HG03565 (cell line): ENCODE measurements at regions not wholly inside any gene's neighbourhood (a gene's known extent, or its start where the extent isn't known, plus 50 kb on each side); places are given as distances from the start of the nearest gene placed in this dataset.
"Not testable (repeated sequence)": the region's sequence is repeated elsewhere in the genome, so short reads cannot be mapped to it uniquely, and the experiment has no call there.

Experiments
- ATAC-seq: cut with Tn5 transposase; IDR thresholded peaks from one replicate; pipeline ENCODE4 v1.9.1; 2021; ENCODE audit warnings: mild to moderate bottlenecking, moderate library complexity; ENCODE audit not compliant: unreplicated experiment

DNA sequence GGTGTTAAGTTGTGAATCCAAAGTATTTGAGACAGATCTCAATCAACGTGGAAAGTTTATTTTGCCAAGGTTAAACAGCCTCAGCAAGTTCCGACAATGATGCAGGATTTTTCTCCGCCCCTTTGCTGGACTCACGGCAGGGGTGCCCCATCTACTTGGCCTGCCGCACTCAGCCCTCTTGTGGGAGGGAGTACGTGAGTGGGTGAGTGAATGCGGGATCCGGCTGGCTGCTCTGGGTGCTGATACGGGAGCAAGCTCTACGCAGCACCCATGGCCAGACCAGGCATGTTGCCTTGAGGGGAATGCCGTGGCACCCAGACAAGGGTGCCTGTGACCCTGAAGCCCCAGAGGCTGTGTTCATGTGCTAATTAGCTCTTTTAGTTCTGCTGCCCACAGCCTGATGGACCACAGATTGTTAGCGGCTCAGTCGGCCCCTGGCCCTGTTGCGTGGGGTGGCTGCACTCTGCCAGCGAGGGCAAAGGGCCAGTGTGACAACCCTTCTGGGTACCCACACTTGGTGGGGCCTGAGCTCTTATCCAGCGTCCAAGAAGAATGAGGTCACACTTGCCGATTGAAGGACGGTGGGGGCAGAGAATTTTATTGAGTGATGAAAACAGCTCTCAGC, 81.2 kb upstream of the FAM153A start:
- ATAC-seq = not testable (repeated sequence)

DNA sequence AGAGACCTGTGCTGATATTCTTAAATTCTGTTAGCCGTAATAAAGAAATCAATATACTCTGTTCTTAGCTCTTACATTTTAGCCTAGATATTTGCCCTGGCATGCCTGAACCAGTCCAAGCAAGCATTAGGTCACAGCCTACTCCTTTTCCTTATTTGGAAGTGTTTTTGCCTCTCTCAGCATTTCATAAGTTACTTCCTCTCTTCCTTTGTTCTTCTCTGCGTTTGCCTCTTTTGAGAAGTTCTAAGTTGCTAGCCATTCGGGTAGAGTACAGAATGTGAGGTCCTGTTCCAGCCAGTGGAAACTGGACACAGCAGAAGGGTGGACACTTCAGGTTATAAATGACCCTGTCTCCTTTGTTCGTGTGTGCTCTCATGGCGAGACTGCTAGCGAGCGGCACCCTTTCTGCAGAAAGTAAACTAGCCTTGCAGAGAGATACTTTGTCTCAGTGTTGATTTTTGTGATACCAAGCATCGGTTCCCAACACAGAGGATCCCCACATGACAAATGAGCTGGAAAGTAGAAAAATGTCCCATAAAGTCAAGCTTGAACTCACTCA, 75.0 kb upstream of the FAM153A start:
- ATAC-seq = not testable (repeated sequence)

DNA sequence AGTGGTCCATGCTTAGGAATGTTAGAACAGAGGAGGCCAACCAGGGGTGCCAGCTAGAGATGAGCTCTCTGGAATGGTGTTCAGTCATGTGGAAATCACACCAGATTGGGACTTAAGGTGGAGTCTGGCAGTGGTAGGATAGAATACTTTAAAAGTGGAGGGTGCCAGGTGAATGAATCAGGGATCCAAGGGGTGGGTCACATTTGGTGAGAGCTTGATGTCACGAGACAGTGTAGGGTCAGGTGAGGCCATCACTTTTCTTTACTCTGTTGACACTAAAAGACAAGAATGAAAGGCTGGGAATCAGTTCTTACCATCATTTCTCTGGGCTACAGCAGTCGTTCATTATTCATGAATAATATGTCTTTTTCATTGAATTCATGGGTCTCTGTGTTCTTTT, 73.8 kb upstream of the FAM153A start:
- ATAC-seq = not testable (repeated sequence)

DNA sequence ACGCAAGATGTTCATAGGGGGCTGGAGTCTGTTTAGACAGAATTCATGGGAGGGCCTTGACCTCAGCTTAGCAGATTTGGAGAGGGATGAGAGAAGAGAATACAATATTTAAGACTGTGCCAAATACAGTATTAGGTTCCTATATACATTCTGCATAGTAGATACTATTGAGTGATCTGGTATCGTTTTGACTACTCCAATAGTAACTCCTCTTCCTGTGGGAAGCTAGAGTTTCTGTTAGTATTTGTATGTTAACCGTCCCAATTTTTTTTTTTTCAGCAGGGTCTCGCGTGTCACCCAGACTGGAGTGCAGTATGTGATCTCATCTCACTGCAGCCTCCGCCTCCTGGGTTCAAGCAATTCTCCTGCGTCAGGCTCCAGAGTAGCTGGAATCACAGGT, 65.2 kb upstream of the FAM153A start:
- ATAC-seq = not testable (repeated sequence)

DNA sequence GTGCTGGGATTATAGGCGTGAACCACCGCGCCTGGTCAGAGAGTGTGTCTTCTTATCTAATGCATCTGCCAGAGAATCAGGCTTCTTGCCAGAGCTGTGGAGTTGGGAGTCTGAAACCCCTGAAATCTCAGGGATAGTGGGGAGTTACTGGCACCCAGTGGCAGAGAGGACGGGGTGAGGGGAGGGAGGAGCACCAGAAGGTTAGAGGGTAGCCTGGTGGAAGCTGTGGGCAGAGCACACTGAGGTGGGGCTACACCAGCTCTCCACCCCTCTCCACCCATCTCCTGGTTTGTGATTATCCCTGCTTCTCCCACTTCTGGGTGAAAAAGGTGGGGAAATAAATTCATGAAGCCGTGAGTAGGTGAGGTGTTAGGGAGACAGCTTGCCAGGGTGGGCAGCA, 63.9 kb upstream of the FAM153A start:
- ATAC-seq = not testable (repeated sequence)

DNA sequence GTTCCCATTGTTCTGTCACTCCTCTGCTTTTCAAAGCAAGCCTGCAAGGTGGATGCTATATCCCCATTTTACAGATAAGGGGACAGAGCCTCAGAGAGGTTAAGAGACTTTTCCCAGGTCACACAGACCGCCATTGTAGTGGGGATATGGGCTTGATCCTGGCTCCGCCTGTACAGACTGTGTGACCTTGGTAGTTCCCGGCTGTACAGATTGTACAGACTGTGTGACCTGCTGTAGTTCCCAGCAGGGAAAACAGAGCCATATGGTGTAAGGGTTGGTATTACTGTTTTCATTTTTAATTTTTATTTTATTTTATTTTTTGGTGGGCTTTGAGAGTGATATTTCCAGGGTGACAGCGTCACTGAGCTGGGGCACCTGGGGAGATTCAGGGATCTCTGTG, 63.2 kb upstream of the FAM153A start:
- not testable (repeated sequence) for ATAC-seq

DNA sequence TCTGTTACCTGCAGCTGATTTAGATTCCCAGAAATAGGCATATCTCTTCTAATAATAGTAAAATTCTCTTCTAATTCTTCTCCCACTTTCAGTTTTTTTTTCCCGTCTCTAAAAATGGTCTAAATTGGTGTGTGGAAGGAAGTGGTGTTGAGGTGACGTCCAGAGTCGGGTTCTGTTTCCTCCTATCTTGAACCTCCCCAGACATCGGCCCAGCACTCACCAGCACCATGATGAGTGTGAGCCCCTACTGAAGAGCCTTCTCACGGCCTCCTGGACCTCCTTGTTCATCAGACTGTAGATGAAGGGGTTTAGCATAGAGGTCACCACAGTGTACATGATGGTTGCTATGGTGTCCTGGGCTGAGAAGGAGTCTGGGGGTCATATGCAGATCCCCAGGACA, 53.5 kb upstream of the FAM153A start:
- ATAC-seq = not testable (repeated sequence)
